ENCODE measurements at regions not wholly inside any gene's neighbourhood (a gene's known extent, or its start where the extent isn't known, plus 50 kb on each side); places are given as distances from the start of the nearest gene placed in this dataset.
A peak's percentile ranks its signal among the peaks of the same experiment; 100 is the strongest.

- no peak for DNase-seq
Observed at GRCh38 chr15:87461631-87462030, 794.9 kb downstream of the NTRK3 start.

DNA sequence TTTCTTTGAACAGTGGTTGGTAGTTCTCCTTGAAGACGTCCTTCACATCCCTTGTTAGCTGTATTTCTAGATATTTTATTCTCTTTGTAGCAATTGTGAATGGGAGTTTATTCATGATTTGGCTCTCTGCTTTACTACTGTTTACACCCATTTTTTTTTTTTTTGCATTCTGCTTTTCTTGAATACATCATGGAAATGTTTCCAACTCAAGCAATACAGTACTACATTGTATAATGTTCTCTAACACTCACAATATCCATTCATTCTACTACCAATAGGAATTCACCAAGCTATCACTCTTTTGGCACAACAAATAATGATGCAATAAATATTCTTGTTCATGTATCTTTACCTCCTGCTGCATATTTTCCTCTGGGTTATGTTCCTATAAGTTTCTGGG, 801.7 kb downstream of the NTRK3 start:
- no peak for DNase-seq

GRCh38 chr15:87450314-87450713, 806.2 kb downstream of the NTRK3 start:
- no peak for DNase-seq

GRCh38 chr15:87439090-87439489, 817.4 kb downstream of the NTRK3 start:
- DNase-seq, result no peak

- DNase-seq, result no peak
Observed at GRCh38 chr15:87433871-87434270, 822.7 kb downstream of the NTRK3 start.

- DNase-seq, result no peak
Observed at GRCh38 chr15:87429754-87430153, 826.8 kb downstream of the NTRK3 start.

- DNase-seq, result no peak
Observed at GRCh38 chr15:87420017-87420416, 836.5 kb downstream of the NTRK3 start.

DNA sequence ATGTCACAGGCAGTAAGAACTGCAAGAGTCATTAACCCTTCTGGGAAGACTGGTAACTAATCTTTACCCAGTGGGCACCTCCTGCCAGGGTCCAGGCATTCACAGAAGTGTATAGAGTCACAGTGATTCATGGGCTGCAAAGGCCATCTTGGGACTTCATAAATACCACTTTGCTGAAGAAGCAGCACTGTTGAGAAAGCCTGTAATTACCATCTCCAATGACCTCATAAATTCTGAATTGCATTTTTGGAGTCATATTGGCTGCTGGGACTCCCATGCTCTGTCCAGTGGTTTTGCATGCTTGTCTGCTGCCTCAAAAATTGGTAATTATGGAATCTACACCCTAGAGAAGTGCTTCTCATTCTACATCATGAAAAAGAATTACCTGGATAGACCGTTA, 837.2 kb downstream of the NTRK3 start:
- no peak for DNase-seq

DNA sequence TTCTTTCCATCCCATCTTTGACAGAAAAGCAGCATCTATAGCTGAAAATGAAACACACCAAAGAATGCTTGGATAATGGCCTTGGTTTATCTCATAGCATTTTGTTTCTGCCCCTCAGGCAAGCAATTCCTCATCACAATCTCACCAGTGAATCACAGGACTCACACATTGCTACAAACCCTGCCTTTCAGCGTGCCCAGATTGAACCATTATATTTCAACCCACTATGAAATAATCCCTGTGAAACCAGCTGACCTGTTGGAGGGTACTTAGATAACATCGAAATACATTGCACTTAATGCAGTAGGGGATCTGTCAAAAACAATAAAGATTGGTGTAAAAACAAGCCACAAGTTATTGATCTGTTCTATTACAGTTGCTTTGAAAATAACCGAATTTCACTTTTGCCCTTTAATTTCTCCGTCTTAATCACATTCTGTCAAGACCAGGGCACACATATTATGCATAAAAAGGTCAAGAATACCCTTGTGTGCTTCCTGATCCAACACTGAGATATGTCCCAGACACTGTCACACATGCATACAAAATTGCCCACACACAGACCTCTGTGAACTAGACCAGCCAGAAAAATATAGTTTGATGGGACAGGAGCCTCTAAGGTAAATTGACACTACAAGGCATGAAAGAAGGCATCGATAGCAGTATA, 839.8 kb downstream of the NTRK3 start:
- DNase-seq, result no peak

DNA sequence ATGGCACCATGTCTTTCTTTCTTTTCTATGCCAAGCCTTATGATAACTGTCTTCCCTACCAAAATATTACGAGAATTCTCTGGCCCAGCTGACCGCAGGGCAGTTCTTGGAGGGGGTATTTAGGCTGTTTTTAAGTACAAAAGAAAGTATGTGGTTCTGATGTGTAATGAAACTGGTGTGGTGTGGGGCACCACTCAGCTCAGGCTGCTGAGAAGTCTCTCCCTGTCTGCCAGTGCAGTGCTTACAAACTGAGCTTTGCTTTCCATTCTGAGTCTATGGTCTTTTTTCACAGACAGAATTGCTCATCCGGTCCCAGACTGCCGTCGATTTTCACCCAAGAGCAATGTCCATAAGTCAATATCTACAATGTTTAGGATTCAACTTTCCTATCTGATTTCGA, 847.6 kb downstream of the NTRK3 start:
- no peak for DNase-seq

- no peak for DNase-seq
Observed at GRCh38 chr15:87403973-87404372, 852.6 kb downstream of the NTRK3 start.

DNA sequence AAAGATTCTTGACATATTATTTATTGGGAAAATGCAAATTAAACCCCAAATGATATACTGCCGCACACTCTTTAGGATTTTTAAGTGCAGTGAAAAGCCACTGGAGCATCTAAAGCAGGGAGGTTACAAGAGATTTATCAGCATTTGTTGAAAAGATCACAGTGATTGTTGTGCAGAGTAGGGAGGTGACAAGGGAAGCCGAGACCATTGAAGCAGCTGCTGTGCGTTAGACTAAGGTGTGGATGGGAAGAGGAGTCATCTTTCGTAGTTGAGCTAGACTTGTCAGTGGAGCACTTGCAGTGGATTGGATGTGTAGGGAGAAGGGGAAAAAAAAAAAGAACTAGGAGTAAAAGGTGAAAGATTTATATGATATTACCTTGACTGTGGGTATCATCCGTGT, 854.6 kb downstream of the NTRK3 start:
- no peak for DNase-seq

- no peak for DNase-seq
Observed at GRCh38 chr15:87394676-87395075, 861.9 kb downstream of the NTRK3 start.

GRCh38 chr15:87387766-87388165, 868.8 kb downstream of the NTRK3 start:
- no peak for DNase-seq

DNA sequence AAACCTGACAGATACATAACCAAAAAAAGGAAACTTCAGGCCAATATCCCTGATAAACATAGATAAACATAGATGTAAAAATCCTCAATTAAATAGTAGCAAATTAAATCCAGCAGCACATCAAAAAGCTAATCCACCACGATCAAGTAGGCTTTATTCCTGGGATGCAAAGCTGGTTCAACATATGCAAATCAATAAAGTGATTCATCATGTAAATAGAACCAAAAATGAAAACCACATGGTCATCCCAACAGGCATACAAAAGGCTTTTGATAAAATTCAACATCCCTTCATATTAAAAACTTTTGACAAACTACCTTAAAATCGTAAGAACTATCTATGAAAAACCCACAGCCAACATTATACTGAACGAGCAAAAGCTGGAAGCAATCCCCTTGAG, 882.2 kb downstream of the NTRK3 start:
- DNase-seq, result no peak

- DNase-seq, result no peak
Observed at GRCh38 chr15:87369269-87369668, 887.3 kb downstream of the NTRK3 start.

DNA sequence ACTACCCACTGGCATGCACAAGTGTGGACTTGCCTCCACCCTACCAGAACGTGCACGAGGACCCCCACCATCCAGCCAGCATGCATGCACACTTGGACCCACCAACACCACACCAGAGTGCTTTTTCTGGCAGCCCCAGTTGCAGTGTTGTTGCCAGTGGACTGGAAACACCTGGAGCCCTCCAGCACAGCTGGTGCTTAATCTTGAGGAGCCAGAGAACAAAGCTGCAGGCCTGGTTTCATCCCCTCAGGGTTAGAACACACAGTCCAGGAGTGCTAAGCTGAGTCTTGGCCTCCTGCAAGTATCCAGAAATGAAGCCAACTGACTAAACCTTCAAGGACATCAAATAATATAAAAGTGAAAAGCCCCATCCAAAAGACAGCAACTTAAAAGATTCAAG, 888.0 kb downstream of the NTRK3 start:
- DNase-seq, result no peak

DNA sequence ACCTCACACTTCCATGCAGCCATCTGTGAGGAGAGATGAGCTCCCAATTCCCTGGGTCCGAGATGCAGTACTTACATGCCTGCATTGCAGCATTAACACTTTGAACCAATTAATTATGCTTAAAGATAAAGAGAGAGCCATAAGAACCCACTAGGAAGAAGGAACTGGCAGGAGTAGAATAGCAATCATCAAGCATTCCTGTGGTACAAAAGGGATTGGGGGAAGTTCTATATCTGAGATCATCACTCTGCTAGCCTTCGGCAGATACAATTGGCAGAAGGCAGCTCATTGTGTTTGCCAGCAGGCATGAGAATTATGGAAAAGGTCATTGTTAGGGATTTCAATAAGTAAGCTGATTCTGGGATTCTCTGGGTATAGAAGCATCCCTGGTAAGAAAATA, 891.4 kb downstream of the NTRK3 start:
- DNase-seq, result no peak

DNA sequence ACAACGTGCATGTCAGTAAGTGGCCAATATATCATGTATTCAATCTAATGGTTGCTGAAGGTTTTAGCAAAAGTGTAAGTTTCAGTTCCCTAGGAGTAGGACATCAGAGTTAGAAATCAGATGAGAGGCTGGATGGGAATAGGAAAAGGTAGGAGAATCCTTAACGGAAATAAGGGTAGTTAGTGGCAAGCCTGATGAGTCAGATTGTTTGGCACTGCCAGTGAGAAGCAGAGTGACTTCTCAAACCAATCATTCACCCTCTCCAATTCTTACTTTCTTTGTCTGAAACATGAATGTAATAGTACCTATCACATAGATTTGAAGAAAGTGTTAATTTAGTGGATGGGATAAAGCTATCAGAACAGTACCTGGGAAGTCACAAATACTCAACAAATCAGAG, 894.0 kb downstream of the NTRK3 start:
- DNase-seq, result no peak

DNA sequence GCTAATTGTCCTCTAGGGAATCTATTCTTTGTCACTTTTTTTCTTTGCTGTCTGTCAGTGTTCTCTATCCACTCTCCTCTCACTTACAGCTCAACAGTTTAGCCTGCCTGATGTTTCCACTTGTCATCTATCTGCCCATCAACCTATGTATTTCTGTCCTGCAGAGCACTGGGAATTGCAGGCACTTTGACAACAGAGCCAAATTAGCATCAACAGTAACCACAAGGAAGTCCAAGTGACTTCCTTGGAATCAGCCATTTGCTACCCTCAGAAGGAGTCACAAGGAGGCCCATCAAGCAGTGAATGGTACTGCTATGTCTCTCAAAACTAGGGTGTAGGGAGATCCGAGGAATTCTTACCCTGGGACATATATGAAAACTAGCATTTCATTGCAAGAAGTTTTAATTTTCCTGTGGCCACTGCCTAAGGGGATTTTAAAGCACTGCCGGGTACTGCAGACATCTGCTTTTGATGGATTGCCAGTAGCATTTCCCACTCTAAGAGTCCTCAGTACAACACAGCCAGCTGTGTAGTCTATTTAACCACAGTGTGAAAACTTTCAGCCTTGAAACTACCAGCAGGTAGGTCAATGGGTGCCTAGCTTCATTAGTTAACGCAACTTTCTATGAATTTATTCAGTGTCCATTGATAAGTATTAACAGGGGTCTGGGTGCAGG, 898.8 kb downstream of the NTRK3 start:
- peak; percentile 11 for DNase-seq

GRCh38 chr15:87355946-87356345, 900.6 kb downstream of the NTRK3 start:
- DNase-seq, result no peak

DNA sequence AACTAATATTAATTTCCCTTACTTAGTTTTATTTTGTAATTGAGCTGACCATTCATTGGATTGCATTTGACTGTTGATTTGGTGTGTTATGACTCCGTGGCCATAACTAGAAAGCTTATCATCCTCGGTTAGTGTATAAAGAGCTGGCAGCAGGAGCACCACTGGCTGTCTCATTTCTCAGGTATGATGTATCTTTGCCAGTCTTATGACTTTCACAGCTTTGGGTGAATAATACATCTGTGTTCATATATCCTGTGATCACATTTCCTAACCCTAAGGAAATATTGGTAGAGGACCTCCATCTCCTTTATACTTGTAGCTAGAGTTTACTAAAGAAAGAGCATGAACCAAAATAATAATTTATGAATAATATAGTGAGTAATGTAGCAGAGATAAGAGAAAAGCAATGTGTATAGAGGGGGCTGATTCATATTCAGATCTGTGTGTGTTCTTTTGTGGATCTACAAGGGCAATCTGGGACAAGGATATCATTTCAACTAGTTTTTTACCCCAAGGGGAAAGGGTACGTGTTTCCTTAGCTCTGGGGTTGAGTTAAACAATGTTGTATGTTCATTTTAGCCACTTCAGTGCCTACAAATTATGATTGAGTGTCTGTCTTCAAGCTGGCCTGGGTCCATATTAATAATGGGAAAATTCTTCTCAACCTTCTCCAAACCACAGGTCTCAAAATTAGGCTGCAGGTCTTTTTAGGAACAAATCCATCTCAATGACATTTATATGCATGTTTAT, 901.7 kb downstream of the NTRK3 start:
- no peak for DNase-seq

- no peak for DNase-seq
Observed at GRCh38 chr15:87349181-87349580, 907.4 kb downstream of the NTRK3 start.

- DNase-seq, result no peak
Observed at GRCh38 chr15:87348746-87349145, 907.8 kb downstream of the NTRK3 start.
